IMR-90 (cell line): ENCODE measurements at regions not wholly inside any gene's neighbourhood (a gene's known extent, or its start where the extent isn't known, plus 50 kb on each side); places are given as distances from the start of the nearest gene placed in this dataset.
A peak's percentile ranks its signal among the peaks of the same experiment; 100 is the strongest.

Experiments used
- ATAC-seq: fragments of 200-7000 bp; cut with Tn5 transposase; 2 replicates; pipeline ENCODE4 v1.9.1; 2020; ENCODE audit warnings: low read depth, mild to moderate bottlenecking, moderate library complexity
- BruUV-seq: library from RNA; stranded (reverse); fragments of 400-500 nt; replicated peaks from 2 replicates; lab custom pipeline; 2021; lab: Mats Ljungman, UMichigan
- CTCF ChIA-PET: fragments of 300-600 bp; formaldehyde crosslinking; extraction: SDS; loops from one replicate; lab custom pipeline; 2021; ENCODE audit warnings: antibody characterized with exemption; lab: Yijun Ruan, JAX
- POLR2A ChIA-PET: fragments of 300-600 bp; sonication (Branson Sonifier 250); formaldehyde crosslinking; loops from one replicate; lab custom pipeline; 2022; ENCODE audit warnings: antibody characterized with exemption; ENCODE audit not compliant: unreplicated experiment; lab: Charles Lee
- DNase-seq: peaks from one replicate; pipeline ENCODE4 v3.0.0; 2013
- H2AFZ ChIP-seq: replicated peaks from 2 replicates; pipeline ENCODE3; 2013; ENCODE audit warnings: low read length, mild to moderate bottlenecking; ENCODE audit not compliant: poor library complexity
- H2AK5ac ChIP-seq: 2 replicates; pipeline ENCODE4 v1.6.1; 2013; ENCODE audit warnings: low read depth, low read length, inconsistent platforms
- H2AK9ac ChIP-seq: replicated peaks from 2 replicates; pipeline ENCODE3; 2013; ENCODE audit warnings: mild to moderate bottlenecking, low read depth, low read length, moderate library complexity; ENCODE audit not compliant: poor library complexity
- H2BK120ac ChIP-seq: 2 replicates; pipeline ENCODE4 v1.6.1; 2013; ENCODE audit warnings: low read depth, low read length, inconsistent platforms
- H2BK15ac ChIP-seq: 3 replicates; pipeline ENCODE4 v1.6.1; 2013; ENCODE audit warnings: low read depth, low read length, inconsistent platforms
- H2BK20ac ChIP-seq: 2 replicates; pipeline ENCODE4 v1.6.1; 2013; ENCODE audit warnings: low read depth, mild to moderate bottlenecking, inconsistent platforms, low read length, moderate library complexity
- H2BK5ac ChIP-seq: 2 replicates; pipeline ENCODE4 v1.6.1; 2013; ENCODE audit warnings: mild to moderate bottlenecking, low read depth, low read length, inconsistent platforms; ENCODE audit not compliant: poor library complexity, severe bottlenecking
- H3K14ac ChIP-seq: replicated peaks from 2 replicates; pipeline ENCODE4 v1.6.1; 2013; ENCODE audit warnings: low read depth, low read length, inconsistent platforms
- H3K18ac ChIP-seq: 2 replicates; pipeline ENCODE4 v1.6.1; 2013; ENCODE audit warnings: low read depth, low read length, control low read depth
- H3K23ac ChIP-seq: 2 replicates; pipeline ENCODE4 v1.6.1; 2013; ENCODE audit warnings: low read depth, low read length, inconsistent platforms
- H3K27ac ChIP-seq: 2 replicates; pipeline ENCODE4 v1.5.1; 2013; ENCODE audit warnings: mild to moderate bottlenecking, control low read depth, low read length; ENCODE audit not compliant: insufficient read depth
- H3K27me3 ChIP-seq: 2 replicates; pipeline ENCODE4 v1.6.1; 2013; ENCODE audit warnings: low read length; ENCODE audit not compliant: control insufficient read depth, insufficient read depth
- H3K36me3 ChIP-seq: 2 replicates; pipeline ENCODE4 v1.6.1; 2013; ENCODE audit warnings: low read length, mixed read lengths; ENCODE audit not compliant: control insufficient read depth, insufficient read depth
- H3K4ac ChIP-seq: 2 replicates; pipeline ENCODE4 v1.6.1; 2013; ENCODE audit warnings: low read depth, low read length, inconsistent platforms
- H3K4me1 ChIP-seq: 2 replicates; pipeline ENCODE4 v1.6.1; 2013; ENCODE audit warnings: low read length, mixed read lengths; ENCODE audit not compliant: control insufficient read depth, insufficient read depth
- H3K4me2 ChIP-seq: 2 replicates; pipeline ENCODE4 v1.6.1; 2013; ENCODE audit warnings: low read depth, mild to moderate bottlenecking, control low read depth, low read length, moderate library complexity
- H3K4me3 ChIP-seq: 2 replicates; pipeline ENCODE4 v1.5.1; 2013; ENCODE audit warnings: low read depth, mild to moderate bottlenecking, control low read depth, low read length, moderate library complexity; ENCODE audit not compliant: insufficient read depth
- H3K56ac ChIP-seq: 2 replicates; pipeline ENCODE4 v1.6.1; 2013; ENCODE audit warnings: low read length, inconsistent platforms; ENCODE audit not compliant: insufficient read depth; ENCODE audit errors: extremely low read depth
- H3K79me1 ChIP-seq, 2 experiments: 2 replicates each; pipeline ENCODE4 v1.6.1; 2013; ENCODE audit warnings: low read length in 2 of 2, inconsistent platforms in 1 of 2, low read depth in 1 of 2
- H3K9ac ChIP-seq: 2 replicates; pipeline ENCODE4 v1.6.1; 2013; ENCODE audit warnings: low read depth, low read length, control low read depth
- H3K9me1 ChIP-seq: 2 replicates; pipeline ENCODE4 v1.6.1; 2013; ENCODE audit warnings: low read length, inconsistent platforms; ENCODE audit not compliant: insufficient read depth
- H3K9me3 ChIP-seq: 2 replicates; pipeline ENCODE4 v1.6.1; 2013; ENCODE audit warnings: low read length; ENCODE audit not compliant: control insufficient read depth, insufficient read depth
- H4K20me1 ChIP-seq: 2 replicates; pipeline ENCODE4 v1.6.1; 2013; ENCODE audit warnings: low read length, inconsistent platforms; ENCODE audit not compliant: insufficient read depth
- H4K5ac ChIP-seq: 2 replicates; pipeline ENCODE4 v1.6.1; 2013; ENCODE audit warnings: mild to moderate bottlenecking, low read depth, low read length, control low read depth
- H4K8ac ChIP-seq, 2 experiments: 2 replicates each; pipeline ENCODE4 v1.6.1; 2013; ENCODE audit warnings: low read depth in 2 of 2, low read length in 2 of 2, control low read depth in 1 of 2, inconsistent platforms in 1 of 2
- H4K91ac ChIP-seq: 2 replicates; pipeline ENCODE4 v1.6.1; 2013; ENCODE audit warnings: low read depth, low read length, inconsistent platforms; ENCODE audit not compliant: insufficient read depth
- BHLHE40 ChIP-seq: fragments of 150-350 bp; IDR thresholded peaks from 2 replicates; pipeline ENCODE4 v1.6.1; 2016; ENCODE audit warnings: mild to moderate bottlenecking, low read depth, low read length
- FOS ChIP-seq: fragments of 150-350 bp; IDR thresholded peaks from 2 replicates; pipeline ENCODE4 v1.6.1; 2016; ENCODE audit warnings: low read depth, low read length
- MAFK ChIP-seq: IDR thresholded peaks from 2 replicates; pipeline ENCODE4 v1.6.1; 2012; ENCODE audit warnings: low read depth, low read length, improper control_type of control experiment
- MAZ ChIP-seq: IDR thresholded peaks from 2 replicates; pipeline ENCODE4 v1.6.1; 2012; ENCODE audit warnings: low read depth, mild to moderate bottlenecking, low read length, improper control_type of control experiment, moderate library complexity, borderline replicate concordance
- RAD21 ChIP-seq: IDR thresholded peaks from 2 replicates; pipeline ENCODE4 v1.6.1; 2012; ENCODE audit warnings: low read length, improper control_type of control experiment
- RCOR1 ChIP-seq: IDR thresholded peaks from 2 replicates; pipeline ENCODE4 v1.6.1; 2012; ENCODE audit warnings: mild to moderate bottlenecking, low read length, improper control_type of control experiment; ENCODE audit not compliant: insufficient replicate concordance
- RFX5 ChIP-seq: IDR thresholded peaks from 2 replicates; pipeline ENCODE4 v1.8.0; 2012; ENCODE audit warnings: low read depth, mild to moderate bottlenecking, low read length, moderate library complexity
- SMC3 ChIP-seq: fragments of 150-350 bp; IDR thresholded peaks from 2 replicates; pipeline ENCODE4 v1.6.1; 2016; ENCODE audit warnings: low read depth, mild to moderate bottlenecking, antibody characterized with exemption, low read length, moderate library complexity
- WGBS, 2 experiments: methylation state at CpG; one replicate each; pipeline versions ENCODE4 v1.1.5 to v1.1.7; 2013; ENCODE audit warnings: missing lambda C conversion rate in 2 of 2; ENCODE audit not compliant: insufficient read length in 1 of 2; ENCODE audit errors: extremely low coverage in 2 of 2; 5-methylcytosine and 5-hydroxymethylcytosine counted together
- dilution Hi-C: fragments of 300-500 bp; cut with HindIII; formaldehyde crosslinking; loops from one replicate; pipeline ENCODE4 v1.14.3; 2018; ENCODE audit warnings: low sequenced_read_pairs; ENCODE audit not compliant: unreplicated experiment
- in situ Hi-C: fragments of 300-500 bp; cut with MboI; formaldehyde crosslinking; loops from 3 replicates; pipeline ENCODE4 v1.14.3; 2019; ENCODE audit warnings: low sequenced_read_pairs, inconsistent platforms, mixed read lengths
- intact Hi-C: fragments of 100-400 bp; cut with micrococcal nuclease; formaldehyde crosslinking; loops from 2 replicates; pipeline ENCODE4 v1.10.0; 2022
- TF ChIP-seq, protein P1 (sequence below): conservative IDR thresholded peaks from 2 replicates; pipeline ENCODE4 v1.5.1; 2012; ENCODE audit warnings: mild to moderate bottlenecking, low read depth, low read length, improper control_type of control experiment

DNA sequence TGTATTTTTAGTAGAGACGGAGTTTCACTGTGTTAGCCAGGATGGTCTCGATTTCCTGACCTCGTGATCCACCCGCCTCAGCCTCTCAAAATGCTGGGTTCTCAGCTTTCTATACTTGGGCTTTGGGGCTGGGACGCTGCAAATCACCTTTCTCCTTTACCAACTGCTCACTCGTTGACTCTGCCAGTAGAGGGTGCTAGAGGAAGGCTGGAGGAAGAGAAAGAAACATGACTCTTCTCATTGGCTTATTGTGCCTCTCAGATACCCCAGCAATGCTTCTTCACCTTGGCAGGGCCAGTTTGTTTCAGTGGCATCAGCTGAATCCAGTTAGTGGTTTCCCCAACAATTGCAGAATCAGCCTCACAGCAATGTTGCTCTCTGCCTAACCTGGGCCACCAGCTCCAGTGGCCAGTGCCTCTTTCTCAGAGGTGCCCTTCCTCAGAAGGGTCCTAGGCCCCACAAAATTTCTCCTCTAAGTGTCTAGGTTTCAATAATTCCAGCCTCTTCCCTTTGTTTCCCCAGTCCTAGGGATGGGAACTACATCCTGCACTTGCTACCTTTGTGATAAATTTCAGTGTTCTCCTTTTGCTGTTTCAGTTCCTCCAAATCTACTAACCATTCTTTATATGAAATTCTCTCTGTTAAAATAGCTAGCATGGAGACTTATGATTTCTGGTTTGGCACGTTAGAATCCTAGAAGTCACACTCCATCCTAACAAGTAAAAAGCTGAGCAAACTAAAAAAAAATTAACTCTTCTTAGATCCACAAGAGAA, 71.5 kb upstream of the VSTM5 start:
- H3K4me2 ChIP-seq = no peak overlapping the region
- no peak overlapping the region for H2BK5ac ChIP-seq
- intact Hi-C loops = loop anchor here (1.0 to 2.0 kb wide), 5 partner anchors 207 to 585 kb away; partner anchors contain the start of genes ANKRD49, MRE11 and PANX1
- TF ChIP-seq FOS (no peak), RFX5 (no peak), BHLHE40 (no peak), SMC3 (peak; percentile 83), RCOR1 (no peak), MAZ (no peak), MAFK (no peak), RAD21 (peak; percentile 92)
- TF ChIP-seq, protein P1, sequence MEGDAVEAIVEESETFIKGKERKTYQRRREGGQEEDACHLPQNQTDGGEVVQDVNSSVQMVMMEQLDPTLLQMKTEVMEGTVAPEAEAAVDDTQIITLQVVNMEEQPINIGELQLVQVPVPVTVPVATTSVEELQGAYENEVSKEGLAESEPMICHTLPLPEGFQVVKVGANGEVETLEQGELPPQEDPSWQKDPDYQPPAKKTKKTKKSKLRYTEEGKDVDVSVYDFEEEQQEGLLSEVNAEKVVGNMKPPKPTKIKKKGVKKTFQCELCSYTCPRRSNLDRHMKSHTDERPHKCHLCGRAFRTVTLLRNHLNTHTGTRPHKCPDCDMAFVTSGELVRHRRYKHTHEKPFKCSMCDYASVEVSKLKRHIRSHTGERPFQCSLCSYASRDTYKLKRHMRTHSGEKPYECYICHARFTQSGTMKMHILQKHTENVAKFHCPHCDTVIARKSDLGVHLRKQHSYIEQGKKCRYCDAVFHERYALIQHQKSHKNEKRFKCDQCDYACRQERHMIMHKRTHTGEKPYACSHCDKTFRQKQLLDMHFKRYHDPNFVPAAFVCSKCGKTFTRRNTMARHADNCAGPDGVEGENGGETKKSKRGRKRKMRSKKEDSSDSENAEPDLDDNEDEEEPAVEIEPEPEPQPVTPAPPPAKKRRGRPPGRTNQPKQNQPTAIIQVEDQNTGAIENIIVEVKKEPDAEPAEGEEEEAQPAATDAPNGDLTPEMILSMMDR = peak; percentile 83
- H3K27me3 ChIP-seq = peaks cover 7% of the 10 kb centered on the region
- H3K56ac ChIP-seq = no peak overlapping the region
- H2BK15ac ChIP-seq = no peak overlapping the region
- BruUV-seq = no TSS peak
- peak overlapping the region; percentile 4 for H2AFZ ChIP-seq
- no peak overlapping the region for H2AK9ac ChIP-seq
- H2AK5ac ChIP-seq = no peak overlapping the region
- CTCF ChIA-PET = interaction anchor here (0.6 to 2.5 kb wide), 10 partner anchors 12 to 585 kb away, joined by 3 to 13 read pairs (median 4); no protein-coding TSS in a partner anchor
- no peaks in the 10 kb centered on the region for H3K36me3 ChIP-seq
- WGBS, 2 experiments = no CpG with 5 or more reads among the region's 7 CpGs
- H3K4ac ChIP-seq = no peak overlapping the region
- no peaks in the 10 kb centered on the region for H3K4me1 ChIP-seq
- H2BK120ac ChIP-seq = no peak overlapping the region
- H4K5ac ChIP-seq = no peak overlapping the region
- H4K91ac ChIP-seq = no peak overlapping the region
- no peak overlapping the region for H3K14ac ChIP-seq
- no peak overlapping the region for H4K8ac ChIP-seq
- no peak overlapping the region for H2BK20ac ChIP-seq
- dilution Hi-C loops = no loop called here
- POLR2A ChIA-PET = no interaction called here
- peak; percentile 96 for ATAC-seq
- H3K27ac ChIP-seq = no peak overlapping the region
- H3K9ac ChIP-seq = no peak overlapping the region
- H3K9me1 ChIP-seq = no peaks in the 10 kb centered on the region
- no peaks in the 10 kb centered on the region for H3K79me1 ChIP-seq
- no peaks in the 10 kb centered on the region for H3K9me3 ChIP-seq
- H3K23ac ChIP-seq = no peak overlapping the region
- in situ Hi-C loops = loop anchor here (10.0 kb wide), 1 partner anchor 253 kb away; no protein-coding TSS in a partner anchor
- H3K4me3 ChIP-seq = no peak overlapping the region
- H3K18ac ChIP-seq = no peak overlapping the region
- no peaks in the 10 kb centered on the region for H4K20me1 ChIP-seq
- peak; percentile 72 for DNase-seq
